HG02571 (cell line): ENCODE measurements at regions not wholly inside any gene's neighbourhood (a gene's known extent, or its start where the extent isn't known, plus 50 kb on each side); places are given as distances from the start of the nearest gene placed in this dataset.

Experiments used
- ATAC-seq: cut with Tn5 transposase; IDR thresholded peaks from one replicate; pipeline ENCODE4 v1.9.1; 2021; ENCODE audit warnings: mild to moderate bottlenecking, moderate library complexity; ENCODE audit not compliant: unreplicated experiment

GRCh38 chr5:2220741-2221140 is 338.0 kb upstream of the IRX4 start:
- ATAC-seq, result no peak

DNA sequence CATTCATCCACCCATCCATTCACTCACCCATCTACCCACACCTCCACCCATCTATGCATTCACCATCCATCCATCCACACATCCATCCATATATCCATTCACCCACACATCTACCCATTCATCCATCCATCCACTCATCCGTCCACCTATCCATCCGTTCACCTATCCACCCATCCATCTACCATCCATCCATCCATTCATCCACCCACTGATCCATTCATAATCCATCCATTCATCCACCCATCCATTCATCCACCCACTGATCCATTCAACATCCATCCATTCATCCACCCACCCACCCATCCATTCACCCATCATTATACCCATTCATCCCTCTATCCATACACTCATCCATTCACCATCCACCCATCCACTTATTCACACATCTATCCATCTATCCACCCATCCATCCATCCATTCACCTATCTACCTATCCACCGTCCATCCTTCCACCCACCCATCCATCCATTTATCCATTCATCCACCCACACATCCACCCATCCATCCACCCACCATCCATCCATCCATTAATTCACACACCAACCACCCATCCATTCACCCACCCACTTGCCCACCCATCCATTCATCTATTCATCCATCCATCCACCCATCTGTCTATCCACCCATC is 336.5 kb upstream of the IRX4 start:
- no peak for ATAC-seq

GRCh38 chr5:2217219-2217618 is 334.5 kb upstream of the IRX4 start:
- ATAC-seq, result no peak

DNA sequence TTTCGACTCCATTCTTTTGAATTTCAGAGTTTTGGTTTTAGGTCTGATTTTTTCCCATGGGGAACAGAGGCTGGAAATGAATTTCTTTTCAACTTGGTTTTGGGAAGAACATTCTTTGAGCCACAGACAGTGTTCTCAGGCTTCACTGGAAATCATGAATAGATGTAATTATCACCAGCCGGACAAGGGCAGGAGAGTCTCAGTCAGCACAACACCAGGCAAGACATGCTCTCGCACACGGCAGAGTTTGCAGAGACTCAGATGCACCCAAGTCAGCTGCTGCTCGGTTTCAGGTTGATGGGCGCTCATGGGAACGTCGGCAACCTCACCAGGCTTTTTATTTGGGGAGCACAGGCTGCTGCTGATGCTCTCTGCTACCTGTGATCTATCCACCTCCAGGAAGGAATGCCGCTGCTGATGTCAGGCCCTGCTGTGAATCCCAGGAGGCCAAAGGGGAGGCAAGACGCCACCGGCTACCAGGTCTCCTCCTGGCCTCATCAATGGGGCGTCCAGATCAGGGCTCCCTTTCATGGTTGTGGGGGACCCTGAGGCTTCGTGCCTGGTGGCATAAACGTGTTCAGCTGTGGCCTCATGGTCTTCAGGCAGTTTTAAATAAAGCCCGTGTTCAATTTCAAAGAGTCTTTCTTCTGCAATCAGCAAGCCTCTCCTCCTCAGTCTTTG is 332.3 kb upstream of the IRX4 start:
- no peak for ATAC-seq

DNA sequence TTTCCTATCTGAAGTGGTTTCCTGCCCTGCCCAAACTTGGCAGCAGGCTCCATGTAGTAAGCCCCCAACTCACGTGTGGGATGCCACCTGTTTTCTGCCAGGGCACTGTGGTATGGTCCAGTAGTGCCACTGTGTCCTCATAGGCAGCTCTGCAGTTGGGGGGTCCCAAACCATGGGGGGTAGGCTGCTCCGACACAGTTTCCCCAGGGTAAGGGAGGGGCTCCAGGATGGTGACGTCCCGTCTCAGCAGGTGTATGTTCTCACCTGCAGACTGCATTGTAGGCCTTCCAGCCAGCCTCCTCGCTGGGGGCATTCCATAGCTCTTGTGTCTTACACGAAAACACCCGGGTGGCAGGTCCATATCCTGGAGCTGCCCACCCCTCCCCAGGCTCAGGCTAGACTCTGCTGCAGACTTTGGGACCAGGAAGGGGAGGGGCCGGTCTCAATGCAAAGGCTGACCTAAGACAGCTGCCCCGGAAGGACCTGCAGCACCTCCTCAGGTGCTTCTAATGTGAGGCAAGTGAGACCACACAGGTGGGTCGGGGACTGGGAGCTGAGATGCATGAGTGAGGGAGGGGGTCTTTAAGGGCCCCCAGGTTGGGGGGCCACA is 330.5 kb upstream of the IRX4 start:
- no peak for ATAC-seq

DNA sequence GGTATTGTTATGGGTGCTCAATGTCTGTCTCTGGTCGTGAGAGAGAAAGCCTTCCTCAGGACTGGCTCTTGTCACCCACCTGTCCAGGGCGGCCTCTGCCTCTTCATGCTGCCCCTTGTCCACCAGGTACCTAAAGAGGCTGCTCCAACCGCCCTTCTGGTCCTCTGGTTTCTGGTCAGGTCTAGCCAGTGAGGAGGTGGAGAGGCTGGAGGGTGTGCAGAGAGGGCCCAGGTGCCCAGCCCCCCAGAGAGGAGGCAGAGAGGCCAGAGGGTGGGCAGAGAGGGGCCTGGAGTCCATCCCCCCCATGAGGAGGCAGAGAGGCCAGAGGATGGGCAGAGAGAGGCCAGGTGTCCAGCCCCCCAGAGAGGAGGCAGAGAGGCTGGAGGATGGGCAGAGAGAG is 329.8 kb upstream of the IRX4 start:
- no peak for ATAC-seq

- ATAC-seq, result no peak
Observed at GRCh38 chr5:2208239-2208544, 325.5 kb upstream of the IRX4 start.

DNA sequence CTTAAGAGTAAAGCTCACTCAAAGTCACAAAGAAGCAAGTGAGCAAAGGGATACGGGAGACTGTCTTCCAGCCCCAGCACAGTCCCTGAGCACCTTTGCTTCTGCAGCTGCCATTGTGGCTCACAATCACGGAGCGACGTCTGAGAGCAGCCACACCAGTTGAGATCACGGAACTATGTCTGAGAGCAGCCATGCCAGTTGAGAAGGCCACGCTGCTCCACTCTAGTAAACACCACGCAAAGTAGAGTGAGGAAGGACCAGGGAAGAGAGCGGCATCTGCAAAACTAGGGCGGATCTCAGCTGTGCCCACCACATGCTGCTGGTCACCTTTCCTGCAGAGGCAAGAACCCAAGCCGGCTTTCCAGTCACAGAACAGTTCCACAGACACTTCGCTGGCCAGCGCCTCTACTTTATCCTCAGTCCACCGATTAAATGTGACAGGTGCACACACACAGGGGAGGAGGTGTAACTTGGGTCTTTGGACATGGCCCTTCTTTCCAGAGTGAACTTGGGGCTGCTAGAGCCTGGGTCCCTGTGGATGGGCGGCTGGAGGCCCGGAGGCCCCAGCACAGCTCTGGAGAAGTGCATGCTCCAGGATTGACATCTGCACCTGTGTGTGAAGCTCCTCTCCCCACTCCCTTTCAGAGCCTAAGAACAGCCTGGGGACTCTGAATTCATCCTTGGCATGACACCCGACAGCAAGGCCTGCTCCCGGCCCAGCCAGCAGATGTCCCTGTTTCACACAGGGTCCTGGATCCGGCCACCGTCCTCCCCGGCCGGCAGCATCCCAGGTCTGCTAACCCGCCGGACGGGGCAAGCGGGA is 324.9 kb upstream of the IRX4 start:
- ATAC-seq, result no peak

- no peak for ATAC-seq
Observed at GRCh38 chr5:2207109-2207399, 324.3 kb upstream of the IRX4 start.

GRCh38 chr5:2206293-2207108 is 323.8 kb upstream of the IRX4 start:
- no peak for ATAC-seq

DNA sequence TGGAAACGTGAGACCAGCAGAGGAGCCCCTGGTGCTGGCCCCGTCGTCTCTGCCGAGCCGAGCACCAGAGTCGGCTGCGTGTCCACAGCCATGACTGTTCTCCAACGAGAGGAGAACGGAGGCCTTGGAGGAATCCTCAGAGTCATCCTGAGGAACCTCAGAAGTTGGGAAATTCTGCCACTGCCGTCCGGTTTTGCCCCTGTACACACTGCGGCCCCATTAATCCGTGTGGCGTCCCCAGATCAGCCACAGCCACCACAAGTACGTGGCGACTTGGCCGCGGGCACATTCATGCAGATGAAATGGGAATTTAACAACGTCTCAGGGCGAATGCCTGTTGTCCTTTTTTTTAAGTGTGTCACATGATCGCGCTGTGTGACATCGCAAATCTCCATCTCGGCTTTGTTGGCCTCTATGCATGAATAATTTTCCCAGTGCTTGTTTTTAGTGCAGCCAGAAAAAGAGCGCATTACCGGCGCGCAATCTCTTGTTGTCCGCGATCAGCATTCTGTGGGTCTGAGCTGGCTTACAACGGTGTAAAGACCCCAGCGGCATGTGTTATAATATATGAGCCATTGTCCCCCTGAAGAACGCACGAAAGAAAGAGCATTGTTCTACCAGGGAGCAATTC is 323.0 kb upstream of the IRX4 start:
- no peak for ATAC-seq

GRCh38 chr5:2205185-2205585 is 322.5 kb upstream of the IRX4 start:
- ATAC-seq, result no peak

DNA sequence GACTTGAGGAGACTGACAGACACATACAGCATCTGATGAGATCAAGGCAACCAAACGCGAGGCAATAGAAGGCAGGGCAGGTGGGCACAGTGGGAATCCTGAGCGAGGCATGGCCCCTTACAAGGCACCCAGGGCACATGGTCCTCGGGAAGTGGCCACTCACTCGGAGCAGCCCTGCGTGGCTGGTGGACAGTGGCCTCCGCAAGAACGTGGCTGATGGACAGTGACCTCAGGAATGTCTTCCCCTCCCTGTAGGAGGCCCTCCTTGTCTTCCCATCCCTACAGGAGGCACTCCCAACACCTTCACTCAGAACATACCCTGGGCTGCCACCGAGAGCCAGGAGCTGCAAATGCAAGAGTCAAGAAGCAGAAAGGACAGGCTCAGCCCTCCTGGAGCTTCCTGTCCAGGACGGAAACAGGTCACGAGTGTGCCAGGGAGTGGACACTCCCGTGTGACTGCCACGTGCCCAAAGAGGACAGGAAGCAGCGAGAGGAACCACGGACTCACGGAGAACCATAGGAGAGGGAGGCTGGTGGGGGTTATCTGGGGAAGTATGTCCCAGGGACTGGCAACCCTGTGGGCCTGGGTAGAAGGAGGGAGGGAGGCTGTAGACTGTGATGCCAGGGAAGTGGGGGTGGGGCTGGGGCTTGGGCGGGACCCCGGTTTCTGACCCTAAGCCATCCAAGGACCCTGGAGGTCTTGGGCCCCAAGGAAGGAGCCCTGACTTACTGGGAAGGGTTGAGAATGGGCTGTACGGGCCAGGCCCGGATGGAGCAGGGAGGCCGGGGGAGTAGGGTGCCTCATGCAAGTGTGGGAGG is 321.9 kb upstream of the IRX4 start:
- no peak for ATAC-seq

DNA sequence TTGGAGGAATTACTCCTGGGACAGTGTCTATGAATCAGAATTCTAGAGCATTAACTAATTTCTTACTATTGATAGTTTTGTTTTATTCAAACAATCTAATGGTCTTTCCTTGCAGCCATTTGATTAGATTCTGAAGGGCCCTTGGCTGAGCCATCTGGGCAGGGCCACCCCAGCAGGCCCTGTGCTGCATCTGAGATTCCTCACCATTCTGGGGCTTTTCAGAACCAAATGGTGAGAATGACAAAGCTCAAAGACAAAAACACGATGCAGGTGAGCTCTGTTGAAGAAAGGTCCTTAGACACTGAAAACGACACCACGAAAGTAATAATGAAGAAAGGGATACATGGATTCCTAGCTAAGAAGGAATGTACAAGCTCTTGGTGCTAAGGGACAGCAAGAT is 321.0 kb upstream of the IRX4 start:
- ATAC-seq, result no peak

- ATAC-seq, result no peak
Observed at GRCh38 chr5:2201832-2202231, 319.1 kb upstream of the IRX4 start.

DNA sequence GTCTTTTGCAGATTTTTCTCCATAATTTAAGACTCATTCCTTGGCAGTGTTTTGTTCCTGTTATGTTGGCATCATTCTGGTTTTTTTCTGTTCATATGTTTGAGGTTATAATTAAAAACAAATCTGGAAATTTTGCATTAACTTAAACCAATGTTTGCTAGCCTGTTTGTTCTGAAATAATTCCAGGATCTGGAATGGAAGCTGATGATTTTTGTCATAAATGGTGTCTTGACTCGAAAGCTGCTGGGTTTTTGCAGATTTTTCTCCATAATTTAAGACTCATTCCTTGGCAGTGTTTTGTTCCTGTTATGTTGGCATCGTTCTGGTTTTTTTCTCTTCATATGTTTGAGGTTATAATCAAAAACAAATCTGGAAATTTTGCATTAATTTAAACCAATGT is 318.7 kb upstream of the IRX4 start:
- no peak for ATAC-seq

GRCh38 chr5:2201011-2201410 is 318.3 kb upstream of the IRX4 start:
- no peak for ATAC-seq

DNA sequence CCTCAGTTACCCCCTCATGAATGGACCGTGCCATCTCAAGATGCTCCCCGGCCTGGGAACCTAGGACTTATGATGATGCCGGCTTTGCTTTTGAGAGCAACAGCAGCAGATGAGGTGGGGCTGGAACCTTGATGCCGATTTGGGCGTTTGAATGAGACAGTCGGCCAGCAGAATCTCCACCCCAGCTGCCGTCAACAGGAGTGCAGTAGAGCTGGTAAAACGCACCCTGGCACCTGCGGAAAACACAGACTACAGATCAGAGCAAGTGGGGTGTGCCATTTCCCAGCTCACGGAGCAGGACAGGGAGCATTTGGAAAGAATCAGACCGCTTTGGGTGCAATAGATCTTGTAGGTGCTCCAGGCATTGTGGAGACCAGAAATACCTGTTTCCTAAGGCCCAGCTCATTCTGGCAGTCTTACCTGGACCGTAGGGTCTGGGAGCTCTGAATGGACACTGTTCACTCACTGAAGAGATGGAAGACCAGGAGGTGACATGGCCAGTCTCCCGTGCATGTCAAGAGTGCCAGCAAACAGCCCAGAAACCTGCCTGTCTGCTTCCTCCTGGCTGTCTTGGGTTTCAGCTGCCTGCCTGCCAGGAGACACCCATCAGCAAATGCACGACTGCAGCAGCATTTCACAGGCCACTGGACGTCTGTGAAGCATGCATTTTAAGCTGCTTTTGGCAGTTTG is 317.7 kb upstream of the IRX4 start:
- no peak for ATAC-seq

- ATAC-seq, result no peak
Observed at GRCh38 chr5:2199697-2200096, 317.0 kb upstream of the IRX4 start.
